Hematopoietic multipotent progenitor cell treated with erythropoietin and hydrocortisone succinate and interleukin-3 and kit ligand, for 8 days (in vitro differentiated cells): ENCODE measurements at regions not wholly inside any gene's neighbourhood (a gene's known extent, or its start where the extent isn't known, plus 50 kb on each side); places are given as distances from the start of the nearest gene placed in this dataset.
A peak's percentile ranks its signal among the peaks of the same experiment; 100 is the strongest.

Experiments used
- DNase-seq: peaks from one replicate; pipeline ENCODE4 v3.0.0-alpha.2; 2015

DNA sequence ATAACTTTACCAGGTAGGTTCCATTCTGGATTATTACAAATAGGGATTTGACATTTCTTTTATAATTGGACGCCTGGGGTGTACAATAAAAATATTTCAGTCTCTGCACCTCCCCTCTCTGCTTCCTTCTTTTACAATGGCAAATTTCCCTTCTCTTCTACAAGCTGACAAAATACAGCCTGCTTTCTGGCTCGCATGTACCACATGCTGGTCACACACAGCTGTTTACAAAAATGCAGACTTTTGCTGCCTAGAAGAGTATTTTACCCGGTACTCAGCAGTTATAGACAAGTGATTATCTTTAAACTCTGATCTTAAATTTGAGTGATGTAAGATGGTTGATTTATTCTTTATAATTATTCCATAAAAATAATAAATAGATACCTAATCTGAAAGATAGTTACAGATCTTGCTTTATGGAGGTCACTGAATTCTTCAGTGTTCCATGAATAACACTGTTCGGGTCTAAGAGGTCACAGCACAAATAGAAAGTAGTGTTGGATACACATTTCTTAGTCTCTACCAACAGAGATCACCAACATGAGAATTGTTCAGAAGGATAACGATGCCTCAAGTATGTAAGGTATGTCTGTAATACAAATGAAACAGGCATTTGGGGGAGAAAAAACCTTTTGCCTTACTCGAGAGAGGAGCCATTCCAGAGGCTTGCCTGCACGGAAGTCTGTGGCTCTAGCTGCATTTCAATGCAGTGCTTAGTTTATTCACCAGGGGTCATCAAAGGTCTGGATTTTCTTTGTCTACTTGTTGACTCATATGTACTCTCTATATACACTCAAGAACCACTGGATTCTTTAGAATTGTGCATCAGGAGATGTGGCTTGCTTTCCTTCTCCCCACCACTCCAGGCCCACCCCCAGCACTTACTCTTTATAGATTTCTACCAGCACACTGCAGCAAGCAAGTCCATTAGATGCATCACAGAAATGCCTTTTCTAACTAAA, 206.6 kb upstream of the RFX3 start:
- DNase-seq = peak; percentile 76

DNA sequence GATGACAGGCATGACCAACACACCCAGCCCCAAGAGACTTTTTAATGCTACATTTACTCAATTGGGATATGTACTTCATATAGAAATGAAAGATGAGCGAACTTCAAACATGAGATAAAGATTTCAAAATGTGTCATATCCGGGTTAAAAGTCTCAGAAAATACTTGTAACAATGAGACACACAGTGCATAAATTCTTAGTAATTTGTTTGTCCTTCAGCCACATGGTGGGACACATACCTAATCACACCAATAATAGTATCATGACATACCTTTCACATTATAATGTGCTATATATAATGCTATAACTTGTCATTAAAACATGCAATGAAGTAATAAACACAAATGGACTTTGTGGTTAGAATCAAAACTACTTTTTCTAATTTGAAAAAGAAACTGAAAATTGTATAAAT, 204.7 kb upstream of the RFX3 start:
- DNase-seq = no peak

DNA sequence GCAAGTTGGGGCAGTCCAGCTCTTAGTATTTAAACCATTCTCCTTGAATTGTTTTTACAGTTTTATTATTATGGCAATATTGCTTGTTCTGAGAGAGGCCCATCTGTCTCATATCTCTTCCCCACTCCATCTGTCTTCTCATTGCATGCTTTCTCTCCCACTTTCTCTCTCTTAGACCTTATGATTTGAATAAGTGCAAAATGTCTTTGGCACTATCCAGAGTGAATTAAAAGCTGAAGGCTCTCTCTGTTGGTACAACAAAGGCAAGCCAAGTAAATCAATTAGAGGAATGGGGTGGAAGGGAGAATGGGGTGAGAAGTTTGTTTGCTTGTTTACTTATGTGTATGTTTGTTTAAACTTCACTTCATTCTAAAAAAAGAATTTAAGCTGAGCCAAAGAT, 195.3 kb upstream of the RFX3 start:
- DNase-seq = no peak

DNA sequence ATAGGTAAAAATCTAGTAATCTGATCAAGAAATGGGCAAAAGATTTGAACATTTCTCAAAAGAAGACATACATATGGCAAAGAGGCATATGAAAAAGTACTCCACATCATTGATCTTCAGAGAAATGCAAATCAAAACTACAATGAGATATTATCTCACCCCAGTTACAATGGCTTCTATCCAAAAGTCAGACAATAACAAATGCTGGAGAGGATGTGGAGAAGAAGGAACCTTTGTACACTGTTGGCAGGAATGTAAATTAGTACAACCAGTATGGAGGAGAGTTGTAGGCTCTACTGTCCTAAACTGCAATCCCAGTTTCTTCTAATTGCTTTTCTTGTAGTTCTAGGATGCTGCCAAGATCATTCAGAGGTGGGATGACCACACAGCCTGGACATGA, 193.5 kb upstream of the RFX3 start:
- no peak for DNase-seq

DNA sequence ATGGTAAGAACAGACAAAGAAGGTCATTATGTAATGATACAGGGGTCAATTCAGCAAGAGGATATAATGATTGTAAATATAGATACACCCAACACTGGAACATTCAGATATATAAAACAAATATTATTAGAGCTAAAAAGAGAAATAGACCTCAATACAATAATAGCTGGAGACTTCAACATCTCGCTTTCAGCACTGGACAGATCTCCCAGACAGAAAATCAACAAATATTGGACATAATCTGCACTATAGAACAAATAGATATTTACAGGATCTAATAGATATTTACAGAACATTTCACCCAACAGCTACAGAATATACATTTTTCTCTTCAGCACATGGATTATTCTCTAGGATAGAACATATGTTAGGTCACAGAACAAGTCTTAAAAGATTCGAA, 190.6 kb upstream of the RFX3 start:
- DNase-seq = no peak

DNA sequence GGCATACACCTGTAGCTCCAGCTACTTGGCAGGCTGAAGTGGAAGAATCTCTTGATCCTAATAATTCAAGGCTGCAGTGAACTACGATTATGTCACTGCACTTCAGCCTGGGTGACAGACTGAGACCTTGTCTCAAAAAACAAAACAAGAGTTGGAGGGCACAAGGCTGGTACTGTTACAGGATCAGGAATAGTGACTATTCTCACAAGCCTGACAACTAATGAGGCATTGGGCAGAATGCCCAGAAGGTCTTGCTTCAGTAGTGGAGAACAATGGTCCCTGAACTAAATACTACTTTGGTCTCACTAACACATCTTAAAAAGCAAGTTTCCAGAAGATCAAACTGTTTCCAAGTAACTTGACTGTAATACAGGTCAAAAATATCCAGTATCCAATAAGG, 182.9 kb upstream of the RFX3 start:
- no peak for DNase-seq

DNA sequence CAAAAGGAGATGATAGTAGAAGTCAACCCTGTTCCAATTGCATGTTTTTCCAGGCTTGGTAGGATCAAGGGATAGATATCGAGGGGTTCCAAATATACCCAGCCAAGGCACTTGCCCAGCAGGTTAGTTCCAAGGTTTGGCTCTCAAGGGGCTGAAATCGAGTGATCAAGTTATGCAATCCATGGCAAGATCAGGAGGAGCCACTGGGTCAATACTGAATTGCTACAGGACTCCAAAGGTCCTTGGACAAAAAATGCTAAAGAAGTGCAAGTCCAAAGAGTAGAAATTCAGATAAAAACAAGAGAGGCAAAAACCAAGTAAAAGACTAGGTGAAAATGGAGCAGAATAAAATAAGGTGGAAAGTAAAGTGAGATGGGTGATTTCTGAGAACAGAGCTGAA, 179.1 kb upstream of the RFX3 start:
- DNase-seq = no peak

DNA sequence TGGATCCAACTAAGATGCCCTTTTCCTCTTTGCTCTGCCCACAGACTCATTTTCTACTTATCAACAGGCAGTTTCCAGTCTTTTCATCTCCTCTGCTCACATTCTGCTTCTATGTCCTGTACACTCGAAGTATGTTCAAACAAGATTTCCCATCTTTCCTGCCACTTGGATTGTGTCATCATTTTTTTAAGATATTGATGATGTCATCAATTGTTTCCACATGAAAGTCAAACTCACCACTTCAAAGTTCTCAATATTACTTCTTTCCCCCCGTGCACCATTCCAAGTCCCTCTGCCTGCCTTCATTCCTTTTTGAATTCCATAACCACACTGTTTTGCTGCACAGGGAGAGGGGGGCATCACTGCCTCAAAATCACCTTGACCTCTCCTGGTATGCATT, 175.0 kb upstream of the RFX3 start:
- DNase-seq = no peak

DNA sequence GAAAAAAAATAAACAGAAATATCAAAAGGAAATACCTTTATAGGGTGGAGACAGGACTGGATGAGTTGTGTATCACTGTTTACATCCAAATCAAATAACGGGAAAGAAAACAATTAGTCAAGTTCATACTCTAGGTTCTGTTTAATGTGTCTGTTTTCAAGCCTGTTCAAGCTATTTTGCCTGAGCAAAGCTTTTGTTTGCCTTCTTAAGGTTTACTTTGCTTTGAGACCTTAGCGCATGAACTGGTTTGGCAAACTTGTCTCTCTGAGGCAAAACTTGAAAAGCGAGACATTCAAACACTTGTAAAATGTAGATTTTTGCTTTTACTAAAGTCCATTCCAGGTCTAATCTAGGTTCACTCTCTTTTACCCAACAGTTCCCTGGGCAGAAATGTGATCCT, 174.1 kb upstream of the RFX3 start:
- DNase-seq = no peak

DNA sequence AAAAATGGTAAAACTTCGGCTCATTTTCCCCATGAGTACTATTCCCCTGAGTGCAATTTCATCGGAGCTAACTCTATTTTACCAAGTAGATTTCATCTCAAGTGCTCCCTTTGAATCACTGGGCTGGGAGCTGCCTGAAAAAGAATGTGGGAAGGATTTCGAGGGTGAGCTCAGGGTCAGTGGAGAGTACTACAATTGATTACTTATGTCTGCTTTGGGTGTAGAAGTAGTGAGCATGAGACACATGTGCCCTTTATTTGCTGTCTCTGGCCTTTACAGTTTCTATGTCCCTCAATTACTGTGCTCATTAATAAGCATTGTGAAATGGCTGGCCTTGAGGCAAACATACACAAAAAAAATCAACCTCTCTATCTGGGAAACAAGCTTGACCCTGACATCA, 172.7 kb upstream of the RFX3 start:
- no peak for DNase-seq

DNA sequence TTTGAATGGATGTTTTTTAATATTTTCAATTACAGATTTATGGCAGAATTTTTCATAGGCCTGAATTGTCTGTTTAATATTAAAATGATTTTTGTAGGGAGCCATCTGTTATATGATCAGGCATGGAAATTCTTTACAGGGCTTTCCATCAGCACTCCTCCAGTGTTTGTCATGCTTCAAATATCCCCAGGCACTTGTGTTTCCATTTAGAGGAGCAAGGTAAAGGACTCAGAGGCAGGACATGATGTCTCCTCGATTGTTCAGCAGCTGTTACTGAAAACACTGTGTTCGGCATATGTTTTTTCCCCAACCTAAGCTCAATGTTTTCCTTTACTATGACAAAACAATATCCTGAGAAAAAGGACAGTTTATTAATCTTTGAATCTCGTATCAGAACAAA, 172.3 kb upstream of the RFX3 start:
- DNase-seq = no peak

DNA sequence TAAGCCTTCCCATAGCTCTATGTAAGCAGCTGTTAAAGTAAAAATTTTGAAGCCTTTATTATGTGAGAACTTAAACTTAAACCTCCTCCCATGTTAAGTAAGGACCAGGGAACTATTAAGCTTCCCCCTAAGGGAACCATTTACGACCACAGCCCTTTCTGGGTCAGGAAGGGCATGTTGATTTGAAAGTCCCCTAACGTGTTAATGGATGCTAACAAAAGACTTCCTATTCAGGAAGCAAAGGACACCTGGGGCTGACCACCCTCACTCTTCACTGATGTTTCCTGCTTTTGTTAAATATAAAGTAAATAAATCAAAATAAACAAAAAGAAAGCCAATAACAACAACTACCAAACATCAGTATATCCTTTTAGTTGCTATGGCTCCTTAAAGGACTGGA, 170.6 kb upstream of the RFX3 start:
- DNase-seq = no peak

DNA sequence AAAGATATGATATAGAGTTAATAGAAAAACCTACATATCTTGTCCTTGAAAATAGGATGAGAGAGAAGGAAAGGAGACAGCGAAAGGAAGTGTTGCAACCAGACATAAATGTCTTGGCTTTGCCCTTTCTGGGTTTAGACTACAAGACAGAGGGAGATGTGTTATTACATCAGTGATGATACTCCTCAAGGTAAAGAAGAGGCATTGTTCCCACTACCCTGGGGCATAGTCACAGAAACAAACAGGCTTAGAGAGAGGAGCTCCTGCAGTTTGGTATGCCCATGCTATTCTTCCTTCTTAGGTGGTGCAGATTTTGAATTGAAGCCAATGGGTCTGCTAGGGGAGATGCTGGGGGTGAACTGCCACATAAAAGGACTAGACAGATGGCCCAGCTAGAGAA, 166.8 kb upstream of the RFX3 start:
- DNase-seq = no peak

DNA sequence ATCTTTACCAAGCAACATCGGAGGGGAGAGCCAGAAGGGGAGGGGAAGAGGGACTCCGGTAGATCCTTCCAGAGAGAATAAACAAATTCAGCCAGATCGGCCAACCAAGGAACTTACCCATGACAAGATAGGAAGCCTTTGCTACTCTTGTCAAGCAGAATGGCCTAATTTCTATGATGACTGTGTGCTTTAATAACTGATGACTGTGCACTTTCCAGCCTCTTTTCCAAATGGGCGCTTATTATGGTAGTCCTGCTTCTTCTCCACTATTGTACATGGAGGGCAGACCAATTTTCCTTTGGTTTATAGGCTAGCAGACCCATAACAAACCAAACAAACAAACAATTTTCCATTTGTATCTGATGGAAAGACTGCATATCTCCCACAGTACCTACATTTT, 163.8 kb upstream of the RFX3 start:
- no peak for DNase-seq

DNA sequence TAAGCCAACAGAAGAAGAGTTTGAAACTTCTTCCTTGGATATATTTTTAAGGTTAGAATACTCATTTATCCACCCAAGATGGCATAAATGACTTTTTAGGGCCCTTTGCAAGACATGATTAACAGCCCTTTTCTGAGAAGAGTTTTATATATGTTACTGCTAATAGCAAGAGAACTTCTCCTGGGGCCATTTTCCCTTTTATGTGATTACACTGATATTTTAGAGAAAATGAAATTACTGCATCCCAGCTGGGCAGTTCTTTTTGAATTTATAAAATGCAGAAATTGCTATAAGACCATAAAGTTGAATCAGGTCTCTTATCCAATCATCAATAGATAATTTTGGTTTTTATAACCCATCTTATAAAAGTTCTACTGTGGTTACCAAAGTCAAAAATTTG, 161.3 kb upstream of the RFX3 start:
- no peak for DNase-seq

DNA sequence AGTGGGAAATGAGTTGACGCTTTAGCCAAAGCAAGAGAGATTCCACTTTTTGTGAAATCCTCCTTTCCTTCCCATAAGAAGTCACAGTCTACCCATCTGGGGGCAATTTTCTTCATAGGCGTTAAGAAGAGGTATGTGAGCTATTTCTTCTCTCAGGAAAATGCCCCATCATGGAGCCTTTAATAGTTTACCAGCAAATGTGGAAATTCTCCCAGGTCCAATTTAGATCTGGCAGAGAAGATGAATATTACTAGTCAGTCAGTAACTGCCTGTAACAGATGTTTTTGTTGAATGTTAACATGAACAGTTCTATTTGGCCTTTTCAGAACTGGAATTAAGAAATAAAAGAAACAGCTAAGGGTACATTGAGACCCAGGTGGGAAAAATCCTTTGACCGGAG, 156.4 kb upstream of the RFX3 start:
- no peak for DNase-seq

DNA sequence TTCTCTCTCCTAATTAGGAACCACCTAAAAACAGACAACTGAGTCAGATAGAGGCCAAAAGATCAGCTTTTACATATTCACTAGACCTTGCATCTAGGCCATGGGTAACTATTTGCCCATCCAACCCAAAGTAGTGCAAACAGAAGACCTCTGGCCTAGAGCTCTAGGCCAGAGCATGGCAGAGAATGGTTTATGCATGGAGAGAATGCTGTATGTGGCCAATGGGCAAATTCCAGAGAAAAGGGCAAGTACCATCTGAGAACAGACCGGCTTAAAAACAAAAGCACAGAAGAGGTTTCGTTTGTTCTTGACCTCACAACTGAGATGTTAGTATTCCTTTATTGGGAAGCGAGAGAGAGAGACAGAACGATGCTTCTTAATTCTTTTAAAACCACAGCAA, 151.7 kb upstream of the RFX3 start:
- no peak for DNase-seq

DNA sequence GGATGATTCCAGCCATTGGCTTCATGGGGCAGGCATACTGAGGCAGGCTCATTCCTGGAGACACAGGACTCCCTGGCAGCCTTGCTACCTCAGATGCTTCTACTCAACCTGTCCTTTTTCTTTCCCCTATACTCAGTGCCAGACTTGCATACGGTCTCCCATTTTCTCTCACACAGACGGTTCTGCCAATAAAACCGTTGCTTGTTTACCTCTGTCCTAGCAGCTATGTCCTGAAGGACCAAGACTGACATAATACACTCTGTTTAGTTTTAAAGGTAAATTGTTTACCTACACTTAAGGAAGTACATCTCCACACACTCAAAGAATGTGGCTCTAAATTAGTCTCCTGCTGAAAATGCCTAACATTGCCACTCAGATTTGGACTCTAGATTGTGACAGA, 151.0 kb upstream of the RFX3 start:
- DNase-seq = no peak

DNA sequence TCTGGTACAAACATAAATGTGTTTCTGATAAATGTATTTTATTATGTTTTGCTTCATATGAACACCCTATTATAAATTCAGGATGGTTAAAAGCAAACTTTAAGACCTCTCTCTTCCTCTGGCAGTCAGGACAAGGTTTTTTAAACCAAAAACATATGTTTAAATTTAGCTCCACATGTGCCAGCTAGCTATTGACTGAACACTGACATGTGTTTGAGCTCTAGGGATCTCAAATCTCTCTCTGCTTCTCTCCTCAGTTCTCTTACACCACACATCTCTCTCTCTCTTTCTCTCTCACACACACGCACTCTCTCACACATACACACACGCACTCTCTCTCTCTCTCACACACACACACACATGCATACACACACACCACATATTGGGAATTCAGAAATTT, 150.1 kb upstream of the RFX3 start:
- no peak for DNase-seq

DNA sequence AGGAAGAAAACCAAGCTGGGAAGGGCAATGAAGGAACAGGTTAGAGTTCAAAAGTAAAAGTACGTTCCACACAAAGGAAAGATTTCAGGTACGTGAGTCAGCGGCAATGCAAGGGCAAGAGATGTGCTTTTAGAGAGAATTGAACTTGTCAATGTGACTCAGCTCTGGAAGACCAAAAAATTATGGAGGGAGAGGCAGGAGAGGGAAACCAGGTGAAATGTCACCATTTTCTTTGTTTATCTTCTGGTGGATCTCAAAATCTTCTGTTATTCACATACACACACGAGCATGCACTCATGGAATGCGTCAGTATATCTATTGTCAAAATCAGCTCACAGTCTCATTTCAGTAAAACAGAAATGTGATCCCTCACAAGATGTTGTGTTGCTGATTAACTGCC, 148.8 kb upstream of the RFX3 start:
- DNase-seq = no peak

DNA sequence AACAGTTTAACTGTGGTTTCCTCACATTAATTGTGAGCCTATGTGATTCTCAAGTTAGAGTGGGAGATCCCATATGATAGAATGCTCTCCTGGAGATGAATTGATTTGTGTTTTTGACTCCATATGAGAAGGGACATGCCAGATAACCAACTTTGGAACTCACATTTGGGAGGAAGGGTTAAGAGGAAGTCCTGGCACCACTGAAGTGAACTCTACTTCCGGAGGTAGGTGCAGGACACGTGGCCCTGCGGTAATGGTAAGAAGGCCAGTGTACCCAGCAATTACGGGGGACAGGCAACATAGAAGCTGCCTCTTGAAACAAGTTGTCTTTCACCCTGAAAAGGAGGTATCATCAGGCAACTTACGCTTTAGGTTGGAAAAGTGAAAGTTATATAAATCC, 146.6 kb upstream of the RFX3 start:
- DNase-seq = no peak

DNA sequence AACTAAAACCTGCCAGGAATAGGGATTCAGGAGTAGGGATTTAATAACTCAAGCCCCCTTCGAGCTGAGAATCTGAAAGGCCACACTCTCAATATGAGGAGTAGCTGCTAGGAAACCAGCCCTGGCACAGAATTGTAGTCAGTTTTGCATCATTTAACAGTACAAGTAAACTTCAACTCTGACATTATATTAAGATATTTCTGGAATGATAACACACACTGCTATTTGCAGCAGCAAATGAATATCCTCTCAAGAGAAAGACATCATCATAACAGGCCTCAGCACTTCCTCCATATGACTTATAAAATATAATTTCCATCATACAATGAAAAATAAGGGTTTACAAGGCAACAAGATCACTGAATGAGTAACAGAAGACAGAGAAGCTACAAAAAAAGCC, 138.2 kb upstream of the RFX3 start:
- DNase-seq = no peak

DNA sequence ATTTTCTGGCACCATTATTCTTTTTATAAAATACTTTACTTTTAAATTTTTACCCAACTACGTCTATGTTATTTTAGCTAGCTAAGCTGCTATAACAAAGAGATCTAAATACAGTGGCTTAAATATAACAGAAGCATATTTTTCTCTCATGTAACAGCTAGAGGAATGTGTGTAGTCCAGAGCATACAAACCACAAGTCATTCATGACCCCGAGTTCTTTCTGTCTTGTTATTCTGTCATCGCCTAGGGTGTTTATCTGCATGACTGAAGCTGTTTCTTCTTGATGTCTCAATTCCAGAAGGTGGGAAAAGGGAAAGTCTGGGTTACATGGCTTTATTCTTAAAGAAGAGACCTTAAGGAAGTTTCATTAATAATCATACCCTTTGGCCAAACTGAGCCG, 136.9 kb upstream of the RFX3 start:
- DNase-seq = no peak

DNA sequence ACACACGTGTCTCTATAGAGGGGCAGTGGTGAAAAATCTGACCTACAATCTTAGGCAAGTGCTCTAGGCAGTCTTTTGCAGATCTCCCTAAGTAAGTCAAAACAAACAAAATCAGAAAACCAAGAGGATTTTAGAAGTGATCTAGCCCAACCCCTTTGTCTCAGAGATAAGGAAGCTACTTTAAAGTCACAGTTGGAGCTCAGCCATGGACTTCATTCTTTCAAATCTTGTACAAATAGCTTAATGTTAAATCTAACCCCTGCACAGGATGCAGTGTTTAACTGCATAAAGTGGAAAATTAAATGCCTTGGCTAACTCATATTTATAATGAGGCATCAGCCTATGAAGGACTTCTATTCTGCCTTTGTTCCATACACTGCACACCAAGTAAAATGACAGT, 135.1 kb upstream of the RFX3 start:
- no peak for DNase-seq

DNA sequence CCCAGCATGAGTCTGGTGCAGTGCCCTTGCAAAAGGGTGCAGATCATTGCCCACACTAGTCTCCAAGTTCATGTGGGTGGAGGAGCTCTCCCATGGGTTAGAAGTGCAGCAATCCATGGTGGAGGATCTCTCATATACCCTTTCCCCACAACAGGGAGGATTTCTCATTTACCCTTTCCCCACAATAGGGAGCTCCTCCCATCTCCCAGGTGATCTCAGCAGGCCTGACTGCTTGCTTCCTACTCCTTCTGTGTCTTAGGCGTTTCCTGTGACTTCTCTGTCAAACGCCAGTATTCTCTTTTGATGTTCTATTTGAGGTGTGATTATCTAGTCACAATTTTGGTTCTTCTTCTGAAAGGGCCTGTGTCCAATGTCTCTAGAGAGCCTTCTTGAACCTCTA, 133.8 kb upstream of the RFX3 start:
- DNase-seq = no peak
